ENCODE measurements at regions not wholly inside any gene's neighbourhood (a gene's known extent, or its start where the extent isn't known, plus 50 kb on each side); places are given as distances from the start of the nearest gene placed in this dataset.

GRCh38 chr1:69312055-69312732 lies 255.5 kb upstream of the LRRC7 start:
- Mint-ChIP-seq H3K4me1 (ENCODE audit: unreplicated experiment) (peaks cover 8% of the 10 kb centered on the region), H3K27me3 (peaks cover 5% of the 10 kb centered on the region), H3K4me3 (no peak overlapping the region), H3K36me3 (no peaks in the 10 kb centered on the region), H3K9me3 (no peaks in the 10 kb centered on the region), H3K27ac (no peak overlapping the region)
- no peak for TF ChIP-seq CTCF (conservative IDR thresholded peaks at IDR 0.05)
- DNase-seq (ENCODE audit: extremely low spot score, unreplicated experiment) = no peak

GRCh38 chr1:69313118-69313517 lies 254.6 kb upstream of the LRRC7 start:
- no peak for TF ChIP-seq CTCF (conservative IDR thresholded peaks at IDR 0.05)
- DNase-seq (ENCODE audit: extremely low spot score, unreplicated experiment) = no peak
- Mint-ChIP-seq H3K27me3 (peaks cover 5% of the 10 kb centered on the region), H3K9me3 (no peaks in the 10 kb centered on the region), H3K4me3 (no peak overlapping the region), H3K27ac (no peak overlapping the region), H3K4me1 (ENCODE audit: unreplicated experiment) (peaks cover 8% of the 10 kb centered on the region), H3K36me3 (no peaks in the 10 kb centered on the region)

GRCh38 chr1:69315416-69315815 lies 252.3 kb upstream of the LRRC7 start:
- Mint-ChIP-seq H3K27me3 (peaks cover 5% of the 10 kb centered on the region), H3K9me3 (no peaks in the 10 kb centered on the region), H3K27ac (peak overlapping the region; percentile 79), H3K4me1 (ENCODE audit: unreplicated experiment) (peaks cover 14% of the 10 kb centered on the region), H3K4me3 (no peak overlapping the region), H3K36me3 (no peaks in the 10 kb centered on the region)
- no peak for TF ChIP-seq CTCF (conservative IDR thresholded peaks at IDR 0.05)
- DNase-seq (ENCODE audit: extremely low spot score, unreplicated experiment) = no peak

GRCh38 chr1:69315823-69316222 lies 251.9 kb upstream of the LRRC7 start:
- Mint-ChIP-seq H3K4me3 (peak overlapping the region; percentile 67), H3K9me3 (no peaks in the 10 kb centered on the region), H3K27ac (peak overlapping the region; percentile 79), H3K27me3 (peaks cover 5% of the 10 kb centered on the region), H3K4me1 (ENCODE audit: unreplicated experiment) (peaks cover 18% of the 10 kb centered on the region), H3K36me3 (no peaks in the 10 kb centered on the region)
- DNase-seq (ENCODE audit: extremely low spot score, unreplicated experiment) = no peak
- TF ChIP-seq CTCF (conservative IDR thresholded peaks at IDR 0.05) = no peak

GRCh38 chr1:69319287-69319686 lies 248.4 kb upstream of the LRRC7 start:
- TF ChIP-seq CTCF (conservative IDR thresholded peaks at IDR 0.05) = no peak

More at GRCh38 chr1:69319287-69319686, 248.4 kb upstream of the LRRC7 start:
- Mint-ChIP-seq H3K9me3 (no peaks in the 10 kb centered on the region), H3K36me3 (no peaks in the 10 kb centered on the region), H3K4me1 (ENCODE audit: unreplicated experiment) (peaks cover 25% of the 10 kb centered on the region), H3K27me3 (peaks cover 5% of the 10 kb centered on the region), H3K27ac (no peak overlapping the region), H3K4me3 (no peak overlapping the region)
- no peak for DNase-seq (ENCODE audit: extremely low spot score, unreplicated experiment)
